NCI-H2029 (cell line): ENCODE measurements at regions not wholly inside any gene's neighbourhood (a gene's known extent, or its start where the extent isn't known, plus 50 kb on each side); places are given as distances from the start of the nearest gene placed in this dataset.

Source experiments
- DNase-seq: peaks from one replicate; lab custom pipeline; 2025; lab: John Stamatoyannopoulos, UW

GRCh38 chr22:47786650-47787290 lies 1024.3 kb downstream of the TBC1D22A start:
- no peak for DNase-seq

- no peak for DNase-seq
Measured at GRCh38 chr22:47784991-47785390, 1022.5 kb downstream of the TBC1D22A start.

- no peak for DNase-seq
Measured at GRCh38 chr22:47784367-47784983, 1022.0 kb downstream of the TBC1D22A start.

GRCh38 chr22:47783433-47784366 lies 1021.2 kb downstream of the TBC1D22A start:
- DNase-seq, result no peak

- DNase-seq, result no peak
Measured at GRCh38 chr22:47782328-47783075, 1020.1 kb downstream of the TBC1D22A start.

GRCh38 chr22:47781427-47782111 lies 1019.1 kb downstream of the TBC1D22A start:
- no peak for DNase-seq

GRCh38 chr22:47781024-47781423 lies 1018.6 kb downstream of the TBC1D22A start:
- DNase-seq, result no peak

- DNase-seq, result no peak
Measured at GRCh38 chr22:47780281-47780875, 1017.9 kb downstream of the TBC1D22A start.

- no peak for DNase-seq
Measured at GRCh38 chr22:47779474-47779873, 1017.0 kb downstream of the TBC1D22A start.

GRCh38 chr22:47778160-47778658 lies 1015.8 kb downstream of the TBC1D22A start:
- no peak for DNase-seq

GRCh38 chr22:47777426-47777825 lies 1015.0 kb downstream of the TBC1D22A start:
- no peak for DNase-seq

GRCh38 chr22:47776329-47776728 lies 1013.9 kb downstream of the TBC1D22A start:
- DNase-seq, result no peak

- DNase-seq, result peak; percentile 26
Measured at GRCh38 chr22:47775686-47776085, 1013.2 kb downstream of the TBC1D22A start.

GRCh38 chr22:47775191-47775590 lies 1012.7 kb downstream of the TBC1D22A start:
- DNase-seq, result no peak

- DNase-seq, result no peak
Measured at GRCh38 chr22:47773635-47774034, 1011.2 kb downstream of the TBC1D22A start.

GRCh38 chr22:47772864-47773263 lies 1010.4 kb downstream of the TBC1D22A start:
- DNase-seq, result no peak

GRCh38 chr22:47769652-47770051 lies 1007.2 kb downstream of the TBC1D22A start:
- no peak for DNase-seq

- no peak for DNase-seq
Measured at GRCh38 chr22:47768027-47768426, 1005.6 kb downstream of the TBC1D22A start.

GRCh38 chr22:47767403-47767802 lies 1005.0 kb downstream of the TBC1D22A start:
- no peak for DNase-seq

GRCh38 chr22:47765757-47766156 lies 1003.3 kb downstream of the TBC1D22A start:
- no peak for DNase-seq

- DNase-seq, result no peak
Measured at GRCh38 chr22:47762141-47762540, 999.7 kb downstream of the TBC1D22A start.
